ENCODE measurements at regions not wholly inside any gene's neighbourhood (a gene's known extent, or its start where the extent isn't known, plus 50 kb on each side); places are given as distances from the start of the nearest gene placed in this dataset.
A peak's percentile ranks its signal among the peaks of the same experiment; 100 is the strongest.
"Not testable (repeated sequence)": the region's sequence is repeated elsewhere in the genome, so short reads cannot be mapped to it uniquely, and the experiment has no call there.

DNA sequence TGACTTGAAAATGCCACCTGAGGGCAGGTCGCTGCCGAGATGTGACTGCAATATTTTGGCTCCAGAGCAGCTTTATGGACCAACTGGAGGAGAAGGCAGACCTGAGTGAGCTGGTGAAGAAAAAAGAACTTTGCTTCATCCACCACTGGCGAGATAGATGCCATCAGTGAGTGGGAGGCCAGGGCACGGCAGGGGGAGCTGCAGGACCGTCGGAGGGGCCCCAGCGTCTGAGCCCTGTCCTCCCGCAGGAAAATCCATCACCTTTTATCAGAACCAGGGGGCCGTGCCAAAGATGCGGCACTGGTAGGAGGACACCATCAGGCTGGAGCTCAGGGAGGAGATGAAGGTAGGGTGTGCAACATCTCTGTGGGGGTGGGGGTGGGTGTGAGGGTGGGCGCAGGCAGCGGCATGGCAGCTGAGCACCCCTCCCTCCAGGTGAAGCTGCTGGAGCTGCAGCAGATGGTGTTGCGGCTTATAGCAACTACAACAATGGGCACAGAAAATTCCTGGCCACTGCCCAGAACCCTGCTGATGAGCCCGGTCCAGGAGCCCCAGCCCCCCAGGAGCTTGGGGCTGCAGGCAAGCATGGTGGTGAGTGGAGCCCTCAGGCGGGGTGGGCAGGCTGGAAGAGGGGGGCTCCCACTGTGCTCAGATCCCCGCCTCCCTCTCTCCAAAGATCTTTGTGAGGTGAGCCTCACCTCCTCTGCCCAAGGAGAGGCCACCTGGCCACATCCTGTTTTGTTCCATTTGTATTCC lies 102.4 kb upstream of the FAN1 start:
- TF ChIP-seq, protein P1, sequence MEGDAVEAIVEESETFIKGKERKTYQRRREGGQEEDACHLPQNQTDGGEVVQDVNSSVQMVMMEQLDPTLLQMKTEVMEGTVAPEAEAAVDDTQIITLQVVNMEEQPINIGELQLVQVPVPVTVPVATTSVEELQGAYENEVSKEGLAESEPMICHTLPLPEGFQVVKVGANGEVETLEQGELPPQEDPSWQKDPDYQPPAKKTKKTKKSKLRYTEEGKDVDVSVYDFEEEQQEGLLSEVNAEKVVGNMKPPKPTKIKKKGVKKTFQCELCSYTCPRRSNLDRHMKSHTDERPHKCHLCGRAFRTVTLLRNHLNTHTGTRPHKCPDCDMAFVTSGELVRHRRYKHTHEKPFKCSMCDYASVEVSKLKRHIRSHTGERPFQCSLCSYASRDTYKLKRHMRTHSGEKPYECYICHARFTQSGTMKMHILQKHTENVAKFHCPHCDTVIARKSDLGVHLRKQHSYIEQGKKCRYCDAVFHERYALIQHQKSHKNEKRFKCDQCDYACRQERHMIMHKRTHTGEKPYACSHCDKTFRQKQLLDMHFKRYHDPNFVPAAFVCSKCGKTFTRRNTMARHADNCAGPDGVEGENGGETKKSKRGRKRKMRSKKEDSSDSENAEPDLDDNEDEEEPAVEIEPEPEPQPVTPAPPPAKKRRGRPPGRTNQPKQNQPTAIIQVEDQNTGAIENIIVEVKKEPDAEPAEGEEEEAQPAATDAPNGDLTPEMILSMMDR (IDR thresholded peaks at IDR 0.05; ENCODE audit: insufficient read depth, low read depth, low read length): peak; percentile 6
- H3K36me3 ChIP-seq (ENCODE audit: insufficient read depth, low read length); H3K79me2 ChIP-seq (ENCODE audit: insufficient read depth, low read length); H3K4me1 Mint-ChIP-seq (ENCODE audit: low read depth, unreplicated experiment); FAIRE-seq; H3K4me3 ChIP-seq (ENCODE audit: insufficient read depth, low read depth, low read length); H3K9me3 Mint-ChIP-seq (ENCODE audit: unreplicated experiment); DNase-seq (ENCODE audit: low read depth); H3K4me3 Mint-ChIP-seq (ENCODE audit: unreplicated experiment); H3K4me2 ChIP-seq (ENCODE audit: low read length); H3K27ac ChIP-seq (ENCODE audit: low read depth, low read length); H3K4me1 ChIP-seq (ENCODE audit: insufficient read depth, low read length); H3K27me3 ChIP-seq (ENCODE audit: insufficient read depth, low read length); H3K9ac ChIP-seq (ENCODE audit: low read length); H4K20me1 ChIP-seq (ENCODE audit: insufficient read depth, low read length); H3K9me3 ChIP-seq (ENCODE audit: insufficient read depth, low read depth, low read length); H3K36me3 Mint-ChIP-seq (ENCODE audit: low read depth, unreplicated experiment); H2AFZ ChIP-seq (ENCODE audit: low read depth, low read length); H3K27ac Mint-ChIP-seq (ENCODE audit: unreplicated experiment): not testable (repeated sequence)
- H3K27me3 Mint-ChIP-seq (ENCODE audit: low read depth, unreplicated experiment): peaks cover 21% of the 10 kb centered on the region

DNA sequence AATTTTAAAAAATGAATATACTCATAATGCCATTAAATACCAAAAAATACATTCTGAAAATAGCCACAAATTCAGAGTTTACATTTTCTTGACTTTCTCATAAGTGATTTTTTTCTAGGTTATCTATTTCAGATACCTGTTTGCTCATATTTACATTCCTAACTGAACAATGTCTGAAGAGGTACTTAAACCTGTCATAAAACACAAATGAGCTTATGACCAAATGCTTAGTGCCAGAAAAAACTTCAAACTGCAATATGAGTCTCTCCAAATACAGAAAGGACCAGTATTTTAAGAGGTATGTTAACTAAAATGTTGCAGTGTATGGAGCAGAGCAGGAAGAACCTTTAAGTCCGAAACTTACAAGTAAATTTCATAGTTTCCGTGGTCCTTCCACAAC lies 101.7 kb upstream of the FAN1 start:
- H4K20me1 ChIP-seq (ENCODE audit: insufficient read depth, low read length); H3K79me2 ChIP-seq (ENCODE audit: insufficient read depth, low read length); H3K4me3 Mint-ChIP-seq (ENCODE audit: unreplicated experiment); H3K36me3 ChIP-seq (ENCODE audit: insufficient read depth, low read length); H3K27ac ChIP-seq (ENCODE audit: low read depth, low read length); H3K4me1 Mint-ChIP-seq (ENCODE audit: low read depth, unreplicated experiment); H3K4me2 ChIP-seq (ENCODE audit: low read length); FAIRE-seq; H3K9ac ChIP-seq (ENCODE audit: low read length); H3K9me3 ChIP-seq (ENCODE audit: insufficient read depth, low read depth, low read length); H3K27me3 ChIP-seq (ENCODE audit: insufficient read depth, low read length); H3K4me3 ChIP-seq (ENCODE audit: insufficient read depth, low read depth, low read length); H3K36me3 Mint-ChIP-seq (ENCODE audit: low read depth, unreplicated experiment); DNase-seq (ENCODE audit: low read depth); H2AFZ ChIP-seq (ENCODE audit: low read depth, low read length); H3K9me3 Mint-ChIP-seq (ENCODE audit: unreplicated experiment); H3K4me1 ChIP-seq (ENCODE audit: insufficient read depth, low read length); H3K27ac Mint-ChIP-seq (ENCODE audit: unreplicated experiment): not testable (repeated sequence)
- peaks cover 19% of the 10 kb centered on the region for H3K27me3 Mint-ChIP-seq (ENCODE audit: low read depth, unreplicated experiment)

DNA sequence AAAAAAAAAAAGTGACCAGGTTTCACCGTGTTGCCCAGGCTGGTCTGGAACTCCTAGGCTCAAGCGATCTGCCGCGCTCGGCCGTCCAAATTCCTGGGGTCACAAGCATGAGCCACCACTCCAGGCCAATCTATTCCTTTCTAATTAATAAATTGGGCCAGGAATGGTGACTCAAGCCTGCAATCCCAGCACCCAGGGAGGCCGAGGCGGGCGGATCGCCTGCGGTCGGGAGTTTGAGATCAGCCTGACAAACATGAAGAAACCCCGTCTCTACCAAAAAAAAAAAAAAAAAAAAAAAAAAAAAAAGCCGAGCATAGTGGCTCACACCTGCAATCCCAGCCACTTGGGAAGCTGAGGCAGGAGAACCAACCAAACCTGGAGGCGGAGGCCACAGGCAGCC lies 100.0 kb upstream of the FAN1 start:
- H3K36me3 ChIP-seq (ENCODE audit: insufficient read depth, low read length); H3K9me3 Mint-ChIP-seq (ENCODE audit: unreplicated experiment); H3K4me2 ChIP-seq (ENCODE audit: low read length); H3K36me3 Mint-ChIP-seq (ENCODE audit: low read depth, unreplicated experiment); H3K27me3 ChIP-seq (ENCODE audit: insufficient read depth, low read length); H3K4me3 Mint-ChIP-seq (ENCODE audit: unreplicated experiment); H2AFZ ChIP-seq (ENCODE audit: low read depth, low read length); FAIRE-seq; H3K9ac ChIP-seq (ENCODE audit: low read length); H3K4me3 ChIP-seq (ENCODE audit: insufficient read depth, low read depth, low read length); H3K27ac Mint-ChIP-seq (ENCODE audit: unreplicated experiment); H3K79me2 ChIP-seq (ENCODE audit: insufficient read depth, low read length); H3K27me3 Mint-ChIP-seq (ENCODE audit: low read depth, unreplicated experiment); H3K4me1 Mint-ChIP-seq (ENCODE audit: low read depth, unreplicated experiment); H3K27ac ChIP-seq (ENCODE audit: low read depth, low read length); H4K20me1 ChIP-seq (ENCODE audit: insufficient read depth, low read length); DNase-seq (ENCODE audit: low read depth); H3K9me3 ChIP-seq (ENCODE audit: insufficient read depth, low read depth, low read length); H3K4me1 ChIP-seq (ENCODE audit: insufficient read depth, low read length): not testable (repeated sequence)

DNA sequence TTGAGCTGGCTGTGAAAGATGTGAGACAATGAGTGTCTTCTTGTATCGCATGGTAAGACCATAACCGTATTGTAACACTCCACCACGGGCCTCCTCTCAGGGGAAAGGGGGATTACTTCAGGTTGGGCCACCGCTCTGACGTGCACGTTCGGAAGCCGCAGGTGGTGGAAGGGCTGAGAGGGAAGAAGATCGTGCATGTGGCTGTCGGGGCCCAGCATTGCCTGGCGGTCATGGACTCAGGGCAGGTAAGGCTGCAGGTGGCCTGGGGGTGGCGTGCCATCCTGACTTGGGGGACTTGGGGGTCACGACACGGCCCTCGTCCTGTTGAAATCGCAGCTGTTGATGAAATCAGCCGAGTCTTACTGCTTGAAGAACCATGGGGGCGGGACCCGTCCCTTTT lies 87.3 kb upstream of the FAN1 start:
- Histone ChIP-seq H3K9me3 (ENCODE audit: insufficient read depth, low read depth, low read length) (no peaks in the 10 kb centered on the region), H3K27ac (ENCODE audit: low read depth, low read length) (no peak overlapping the region), H3K27me3 (ENCODE audit: insufficient read depth, low read length) (no peaks in the 10 kb centered on the region), H3K4me2 (ENCODE audit: low read length) (no peak overlapping the region), H3K36me3 (ENCODE audit: insufficient read depth, low read length) (no peaks in the 10 kb centered on the region), H3K4me1 (ENCODE audit: insufficient read depth, low read length) (no peaks in the 10 kb centered on the region), H4K20me1 (ENCODE audit: insufficient read depth, low read length) (no peaks in the 10 kb centered on the region), H3K4me3 (ENCODE audit: insufficient read depth, low read depth, low read length) (no peak overlapping the region), H3K79me2 (ENCODE audit: insufficient read depth, low read length) (no peaks in the 10 kb centered on the region), H3K9ac (ENCODE audit: low read length) (no peak overlapping the region), H2AFZ (ENCODE audit: low read depth, low read length) (no peak overlapping the region)
- Mint-ChIP-seq H3K27ac (ENCODE audit: unreplicated experiment) (no peak overlapping the region), H3K27me3 (ENCODE audit: low read depth, unreplicated experiment) (no peaks in the 10 kb centered on the region), H3K9me3 (ENCODE audit: unreplicated experiment) (no peaks in the 10 kb centered on the region), H3K36me3 (ENCODE audit: low read depth, unreplicated experiment) (no peaks in the 10 kb centered on the region), H3K4me1 (ENCODE audit: low read depth, unreplicated experiment) (no peaks in the 10 kb centered on the region), H3K4me3 (ENCODE audit: unreplicated experiment) (no peak overlapping the region)
- FAIRE-seq (no peak), DNase-seq (ENCODE audit: low read depth) (no peak)
- TF ChIP-seq EZH2 (IDR thresholded peaks at IDR 0.05; ENCODE audit: insufficient read depth, low read length): no peak
- TF ChIP-seq, protein P1 (IDR thresholded peaks at IDR 0.05; ENCODE audit: insufficient read depth, low read depth, low read length): no peak
